Endothelial cell of umbilical vein (primary cell): ENCODE measurements at regions not wholly inside any gene's neighbourhood (a gene's known extent, or its start where the extent isn't known, plus 50 kb on each side); places are given as distances from the start of the nearest gene placed in this dataset.

Source experiments
- BruUV-seq: library from RNA; stranded (reverse); fragments of 400-500 nt; replicated peaks from 2 replicates; lab custom pipeline; 2021; lab: Mats Ljungman, UMichigan
- CTCF ChIA-PET: fragments of 300-600, 350-600 bp; sonication (Branson Sonifier 250); formaldehyde crosslinking; loops from one replicate; lab custom pipeline; 2021; ENCODE audit warnings: antibody characterized with exemption, inconsistent platforms; lab: Charles Lee
- POLR2A ChIA-PET: fragments of 300-600, 350-600 bp; sonication (Branson Sonifier 250); formaldehyde crosslinking; loops from one replicate; lab custom pipeline; 2021; ENCODE audit warnings: antibody characterized with exemption, inconsistent platforms; lab: Charles Lee
- DNase-seq: peaks from one replicate; pipeline ENCODE4 v3.0.0-alpha.2; 2011; ENCODE audit warnings: low read depth, low spot score
- FAIRE-seq: peaks from 2 replicates; lab custom pipeline; 2011; peaks lifted over from hg19 to GRCh38; lab: Jason Lieb, UNC
- H2AFZ ChIP-seq: 2 replicates; pipeline ENCODE4 v1.6.0; 2012; ENCODE audit warnings: low read depth, low read length, control low read depth, inconsistent platforms
- H3K27ac ChIP-seq: 2 replicates; pipeline ENCODE4 v1.5.1; 2011; ENCODE audit warnings: low read depth, mild to moderate bottlenecking, control low read depth, low read length, moderate library complexity; ENCODE audit not compliant: insufficient read depth
- H3K27me3 ChIP-seq, 2 experiments: 2 replicates each; pipeline versions ENCODE4 v1.6.0 to v1.6.1; 2011; ENCODE audit warnings: low read length in 2 of 2, mixed read lengths in 1 of 2; ENCODE audit not compliant: control insufficient read depth in 2 of 2, insufficient read depth in 2 of 2
- H3K36me3 ChIP-seq, 2 experiments: 2 replicates in 1 of 2; 3 replicates in 1 of 2; pipeline ENCODE4 v1.5.1; 2011; ENCODE audit warnings: low read length in 2 of 2, mild to moderate bottlenecking in 1 of 2, moderate library complexity in 1 of 2; ENCODE audit not compliant: control insufficient read depth in 2 of 2, insufficient read depth in 2 of 2; ENCODE audit errors: extremely low read depth in 1 of 2
- H3K4me1 ChIP-seq: 3 replicates; pipeline ENCODE4 v1.5.1; 2011; ENCODE audit warnings: mild to moderate bottlenecking, low read length; ENCODE audit not compliant: control insufficient read depth, insufficient read depth; ENCODE audit errors: extremely low read depth
- H3K4me2 ChIP-seq: 2 replicates; pipeline ENCODE4 v1.6.1; 2011; ENCODE audit warnings: low read length, control low read depth, mixed read lengths; ENCODE audit not compliant: insufficient read depth
- H3K4me3 ChIP-seq, 3 experiments: fragments of 200-600 bp in 1 of 3; sonication (generic), shearing (Covaris generic) in 1 of 3; replicated peaks in 1 of 3; 2 replicates each; pipeline ENCODE4 v1.5.1; 2011 to 2016; ENCODE audit warnings: control low read depth in 3 of 3, low read length in 3 of 3, mild to moderate bottlenecking in 2 of 3, inconsistent platforms in 1 of 3, low read depth in 1 of 3, moderate library complexity in 1 of 3; ENCODE audit not compliant: insufficient read depth in 1 of 3
- H3K79me2 ChIP-seq: 2 replicates; pipeline ENCODE4 v1.6.0; 2012; ENCODE audit warnings: low read length, inconsistent platforms; ENCODE audit not compliant: control insufficient read depth, insufficient read depth
- H3K9ac ChIP-seq: replicated peaks from 2 replicates; pipeline ENCODE3; 2011; ENCODE audit warnings: low read length, control low read depth; ENCODE audit not compliant: insufficient read depth; ENCODE audit errors: extremely low read depth
- H3K9me1 ChIP-seq: replicated peaks from 3 replicates; pipeline ENCODE4 v1.6.0; 2011; ENCODE audit warnings: mild to moderate bottlenecking, low read length; ENCODE audit not compliant: control insufficient read depth, insufficient read depth; ENCODE audit errors: extremely low read depth
- H3K9me3 ChIP-seq: replicated peaks from 2 replicates; pipeline ENCODE4 v1.5.1; 2012; ENCODE audit warnings: low read length, inconsistent platforms; ENCODE audit not compliant: control insufficient read depth, insufficient read depth
- H4K20me1 ChIP-seq: replicated peaks from 2 replicates; pipeline ENCODE3; 2011; ENCODE audit warnings: mild to moderate bottlenecking, low read length; ENCODE audit not compliant: control insufficient read depth, insufficient read depth; ENCODE audit errors: extremely low read depth
- EZH2 ChIP-seq: IDR thresholded peaks from 2 replicates; pipeline ENCODE4 v1.6.1; 2012; ENCODE audit warnings: borderline replicate concordance, low read depth, mild to moderate bottlenecking, moderate library complexity, low read length, inconsistent platforms; ENCODE audit not compliant: severe bottlenecking
- FOS ChIP-seq: IDR thresholded peaks from 2 replicates; pipeline ENCODE4 v1.6.1; 2011; ENCODE audit warnings: mild to moderate bottlenecking, low read length, moderate library complexity, borderline replicate concordance; ENCODE audit not compliant: insufficient read depth
- GATA2 ChIP-seq: IDR thresholded peaks from 2 replicates; pipeline ENCODE4 v1.7.0; 2011; ENCODE audit warnings: low read depth, mild to moderate bottlenecking, moderate library complexity, mixed read lengths, low read length; ENCODE audit not compliant: insufficient read length, insufficient read depth
- JUN ChIP-seq: IDR thresholded peaks from 2 replicates; pipeline ENCODE4 v1.6.1; 2011; ENCODE audit warnings: borderline replicate concordance, low read depth; ENCODE audit not compliant: insufficient read length, insufficient read depth
- MYC ChIP-seq: IDR thresholded peaks from one replicate; pipeline ENCODE4 v1.6.1; 2011; ENCODE audit warnings: mild to moderate bottlenecking, low read depth, low read length
- POLR2A ChIP-seq: IDR thresholded peaks from 2 replicates; pipeline ENCODE4 v1.6.1; 2012; ENCODE audit warnings: low read depth, mild to moderate bottlenecking, control low read depth, low read length
- POLR2AphosphoS5 ChIP-seq: IDR thresholded peaks from 2 replicates; pipeline ENCODE4 v1.6.1; 2012; ENCODE audit warnings: low read depth, mild to moderate bottlenecking, control low read depth, low read length, moderate library complexity; ENCODE audit not compliant: insufficient read depth
- dilution Hi-C: fragments of 300-500 bp; cut with MboI; formaldehyde crosslinking; loops from one replicate; pipeline ENCODE4 v1.15.0; 2019; ENCODE audit warnings: low sequenced_read_pairs; ENCODE audit not compliant: extremely low pct_ligation_motif_present
- intact Hi-C: fragments of 100-400 bp; cut with micrococcal nuclease; formaldehyde crosslinking; loops from one replicate; pipeline ENCODE4 v1.10.0; 2022
- TF ChIP-seq, protein P1 (sequence below): IDR thresholded peaks from 2 replicates; pipeline ENCODE4 v1.6.1; 2011; ENCODE audit not compliant: insufficient read depth, insufficient read length
- TF ChIP-seq, protein P2 (sequence below), 2 donors: IDR thresholded peaks; 1 replicate in 1 of 2; 2 replicates in 1 of 2; pipeline ENCODE4 v1.5.1; 2011; ENCODE audit warnings: low read length in 2 of 2, mild to moderate bottlenecking in 2 of 2, moderate library complexity in 2 of 2, control low read depth in 1 of 2, inconsistent platforms in 1 of 2, low read depth in 1 of 2; ENCODE audit not compliant: insufficient read depth in 1 of 2; ENCODE audit errors: extremely low read depth in 1 of 2

DNA sequence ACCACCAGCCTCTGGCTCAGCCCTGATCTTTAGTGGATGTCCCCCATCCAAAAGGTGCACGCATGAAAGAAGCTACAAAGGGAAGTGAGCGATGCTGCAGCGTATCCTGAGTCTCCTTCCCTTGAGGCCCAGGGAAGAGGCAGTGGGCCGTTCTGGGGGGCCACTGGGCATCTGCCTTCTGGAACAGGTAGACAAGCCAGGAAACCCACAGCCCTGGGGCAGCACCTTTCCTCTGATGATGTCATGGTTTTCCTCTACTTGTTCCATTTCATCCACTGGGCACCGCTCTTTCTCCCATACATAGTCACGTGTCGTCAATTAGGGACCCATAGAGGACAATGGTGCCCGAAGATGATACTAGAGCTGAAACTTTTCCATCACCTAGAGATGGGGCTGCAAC, 194.0 kb upstream of the IRX1 start:
- no peak for FAIRE-seq
- H3K9me1 ChIP-seq, result no peaks in the 10 kb centered on the region
- no peaks in the 10 kb centered on the region for H3K36me3 ChIP-seq
- no peaks in the 10 kb centered on the region for H3K79me2 ChIP-seq
- BruUV-seq, result no TSS peak
- no peaks in the 10 kb centered on the region for H3K4me1 ChIP-seq
- no peak overlapping the region for H2AFZ ChIP-seq
- ChIA-PET POLR2A (no interaction called here), CTCF (no interaction called here)
- dilution Hi-C loops, result no loop called here
- no peak for TF ChIP-seq JUN
- no peak for TF ChIP-seq FOS
- TF ChIP-seq EZH2, result no peak
- TF ChIP-seq POLR2AphosphoS5, result no peak
- TF ChIP-seq, protein P1, sequence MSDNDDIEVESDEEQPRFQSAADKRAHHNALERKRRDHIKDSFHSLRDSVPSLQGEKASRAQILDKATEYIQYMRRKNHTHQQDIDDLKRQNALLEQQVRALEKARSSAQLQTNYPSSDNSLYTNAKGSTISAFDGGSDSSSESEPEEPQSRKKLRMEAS, result no peak
- no peak for TF ChIP-seq MYC
- TF ChIP-seq, protein P2, sequence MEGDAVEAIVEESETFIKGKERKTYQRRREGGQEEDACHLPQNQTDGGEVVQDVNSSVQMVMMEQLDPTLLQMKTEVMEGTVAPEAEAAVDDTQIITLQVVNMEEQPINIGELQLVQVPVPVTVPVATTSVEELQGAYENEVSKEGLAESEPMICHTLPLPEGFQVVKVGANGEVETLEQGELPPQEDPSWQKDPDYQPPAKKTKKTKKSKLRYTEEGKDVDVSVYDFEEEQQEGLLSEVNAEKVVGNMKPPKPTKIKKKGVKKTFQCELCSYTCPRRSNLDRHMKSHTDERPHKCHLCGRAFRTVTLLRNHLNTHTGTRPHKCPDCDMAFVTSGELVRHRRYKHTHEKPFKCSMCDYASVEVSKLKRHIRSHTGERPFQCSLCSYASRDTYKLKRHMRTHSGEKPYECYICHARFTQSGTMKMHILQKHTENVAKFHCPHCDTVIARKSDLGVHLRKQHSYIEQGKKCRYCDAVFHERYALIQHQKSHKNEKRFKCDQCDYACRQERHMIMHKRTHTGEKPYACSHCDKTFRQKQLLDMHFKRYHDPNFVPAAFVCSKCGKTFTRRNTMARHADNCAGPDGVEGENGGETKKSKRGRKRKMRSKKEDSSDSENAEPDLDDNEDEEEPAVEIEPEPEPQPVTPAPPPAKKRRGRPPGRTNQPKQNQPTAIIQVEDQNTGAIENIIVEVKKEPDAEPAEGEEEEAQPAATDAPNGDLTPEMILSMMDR (IDR thresholded peaks at IDR 0.05; ENCODE audit: extremely low read depth in 1 of 2, insufficient read depth in 1 of 2, low read depth in 1 of 2, low read length in 2 of 2), result no peak
- TF ChIP-seq POLR2A, result no peak
- TF ChIP-seq GATA2, result no peak
- H3K4me3 ChIP-seq, result no peak overlapping the region
- intact Hi-C loops, result no loop called here
- no peaks in the 10 kb centered on the region for H4K20me1 ChIP-seq
- no peak overlapping the region for H3K4me2 ChIP-seq
- H3K9me3 ChIP-seq, result no peaks in the 10 kb centered on the region
- no peak for DNase-seq
- no peak overlapping the region for H3K9ac ChIP-seq
- no peak overlapping the region for H3K27ac ChIP-seq
- no peaks in the 10 kb centered on the region for H3K27me3 ChIP-seq
